ENCODE measurements at regions not wholly inside any gene's neighbourhood (a gene's known extent, or its start where the extent isn't known, plus 50 kb on each side); places are given as distances from the start of the nearest gene placed in this dataset.

- no peak for DNase-seq (ENCODE audit: low read depth in 1 of 2, low spot score in 1 of 2)
- Histone ChIP-seq H3K27me3 (ENCODE audit: insufficient read depth, poor library complexity, severe bottlenecking) (no peaks in the 10 kb centered on the region), H3K4me3 (replicated peaks; ENCODE audit: insufficient read depth, low read length) (no peak overlapping the region), H3K27ac (replicated peaks) (no peak overlapping the region)
- no peak for TF ChIP-seq POLR2AphosphoS5 (IDR thresholded peaks at IDR 0.05; ENCODE audit: low read depth)
- TF ChIP-seq, protein P1, sequence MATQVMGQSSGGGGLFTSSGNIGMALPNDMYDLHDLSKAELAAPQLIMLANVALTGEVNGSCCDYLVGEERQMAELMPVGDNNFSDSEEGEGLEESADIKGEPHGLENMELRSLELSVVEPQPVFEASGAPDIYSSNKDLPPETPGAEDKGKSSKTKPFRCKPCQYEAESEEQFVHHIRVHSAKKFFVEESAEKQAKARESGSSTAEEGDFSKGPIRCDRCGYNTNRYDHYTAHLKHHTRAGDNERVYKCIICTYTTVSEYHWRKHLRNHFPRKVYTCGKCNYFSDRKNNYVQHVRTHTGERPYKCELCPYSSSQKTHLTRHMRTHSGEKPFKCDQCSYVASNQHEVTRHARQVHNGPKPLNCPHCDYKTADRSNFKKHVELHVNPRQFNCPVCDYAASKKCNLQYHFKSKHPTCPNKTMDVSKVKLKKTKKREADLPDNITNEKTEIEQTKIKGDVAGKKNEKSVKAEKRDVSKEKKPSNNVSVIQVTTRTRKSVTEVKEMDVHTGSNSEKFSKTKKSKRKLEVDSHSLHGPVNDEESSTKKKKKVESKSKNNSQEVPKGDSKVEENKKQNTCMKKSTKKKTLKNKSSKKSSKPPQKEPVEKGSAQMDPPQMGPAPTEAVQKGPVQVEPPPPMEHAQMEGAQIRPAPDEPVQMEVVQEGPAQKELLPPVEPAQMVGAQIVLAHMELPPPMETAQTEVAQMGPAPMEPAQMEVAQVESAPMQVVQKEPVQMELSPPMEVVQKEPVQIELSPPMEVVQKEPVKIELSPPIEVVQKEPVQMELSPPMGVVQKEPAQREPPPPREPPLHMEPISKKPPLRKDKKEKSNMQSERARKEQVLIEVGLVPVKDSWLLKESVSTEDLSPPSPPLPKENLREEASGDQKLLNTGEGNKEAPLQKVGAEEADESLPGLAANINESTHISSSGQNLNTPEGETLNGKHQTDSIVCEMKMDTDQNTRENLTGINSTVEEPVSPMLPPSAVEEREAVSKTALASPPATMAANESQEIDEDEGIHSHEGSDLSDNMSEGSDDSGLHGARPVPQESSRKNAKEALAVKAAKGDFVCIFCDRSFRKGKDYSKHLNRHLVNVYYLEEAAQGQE (IDR thresholded peaks at IDR 0.05; ENCODE audit: insufficient replicate concordance, low read depth) = no peak
- TF ChIP-seq, protein P2, sequence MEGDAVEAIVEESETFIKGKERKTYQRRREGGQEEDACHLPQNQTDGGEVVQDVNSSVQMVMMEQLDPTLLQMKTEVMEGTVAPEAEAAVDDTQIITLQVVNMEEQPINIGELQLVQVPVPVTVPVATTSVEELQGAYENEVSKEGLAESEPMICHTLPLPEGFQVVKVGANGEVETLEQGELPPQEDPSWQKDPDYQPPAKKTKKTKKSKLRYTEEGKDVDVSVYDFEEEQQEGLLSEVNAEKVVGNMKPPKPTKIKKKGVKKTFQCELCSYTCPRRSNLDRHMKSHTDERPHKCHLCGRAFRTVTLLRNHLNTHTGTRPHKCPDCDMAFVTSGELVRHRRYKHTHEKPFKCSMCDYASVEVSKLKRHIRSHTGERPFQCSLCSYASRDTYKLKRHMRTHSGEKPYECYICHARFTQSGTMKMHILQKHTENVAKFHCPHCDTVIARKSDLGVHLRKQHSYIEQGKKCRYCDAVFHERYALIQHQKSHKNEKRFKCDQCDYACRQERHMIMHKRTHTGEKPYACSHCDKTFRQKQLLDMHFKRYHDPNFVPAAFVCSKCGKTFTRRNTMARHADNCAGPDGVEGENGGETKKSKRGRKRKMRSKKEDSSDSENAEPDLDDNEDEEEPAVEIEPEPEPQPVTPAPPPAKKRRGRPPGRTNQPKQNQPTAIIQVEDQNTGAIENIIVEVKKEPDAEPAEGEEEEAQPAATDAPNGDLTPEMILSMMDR (IDR thresholded peaks at IDR 0.05; ENCODE audit: insufficient read depth, low read length) = no peak
- TF ChIP-seq SPI1 (IDR thresholded peaks at IDR 0.05; ENCODE audit: borderline replicate concordance, low read depth) = no peak
- TF ChIP-seq GABPA (IDR thresholded peaks at IDR 0.05; ENCODE audit: low read depth) = no peak
Measured at GRCh38 chr13:48153186-48153585, 58.3 kb upstream of the MED4 start.

DNA sequence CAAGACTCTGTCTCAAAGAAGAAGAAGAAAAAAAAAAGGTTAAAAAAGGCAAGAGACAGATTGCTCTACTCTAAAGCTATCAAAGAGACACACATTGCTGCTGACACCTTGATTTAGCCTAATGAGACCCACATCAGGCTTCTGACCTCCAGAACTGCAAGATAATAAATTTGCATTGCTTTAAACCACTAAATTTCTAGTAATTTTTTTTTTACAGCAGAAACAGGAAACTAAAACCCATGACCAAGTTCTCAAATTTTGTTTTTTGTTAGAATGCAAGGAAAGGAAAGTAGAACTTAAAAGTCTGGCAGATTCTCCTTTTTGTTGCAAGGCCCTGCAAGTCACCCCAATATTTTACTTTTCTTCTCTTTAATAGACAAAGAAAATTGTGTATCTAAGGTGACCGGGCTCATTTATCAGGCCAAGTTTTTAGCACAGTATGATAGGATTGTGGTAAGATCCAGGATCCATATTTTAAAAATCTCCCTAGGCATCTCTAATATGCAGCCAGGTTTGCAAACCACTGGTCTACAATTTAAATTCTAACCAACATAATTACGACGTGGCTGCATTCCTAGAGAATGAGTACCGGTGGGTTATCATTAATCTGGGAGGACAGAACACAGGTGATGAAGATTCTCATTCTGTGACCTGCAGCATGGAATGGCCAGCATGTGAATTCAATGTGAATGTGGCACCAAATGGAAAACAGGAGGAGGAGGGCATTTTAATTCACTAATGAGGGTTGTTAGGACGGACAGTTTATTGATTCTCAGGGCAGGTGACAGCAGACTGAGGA, 56.7 kb upstream of the MED4 start:
- no peaks in the 10 kb centered on the region for H3K27me3 ChIP-seq (ENCODE audit: insufficient read depth, poor library complexity, severe bottlenecking)
- no peak for DNase-seq (ENCODE audit: low read depth in 1 of 2, low spot score in 1 of 2)
- no peak for TF ChIP-seq POLR2AphosphoS5 (IDR thresholded peaks at IDR 0.05; ENCODE audit: low read depth)
- TF ChIP-seq, protein P2 (IDR thresholded peaks at IDR 0.05; ENCODE audit: insufficient read depth, low read length) = no peak
- TF ChIP-seq, protein P1 (IDR thresholded peaks at IDR 0.05; ENCODE audit: insufficient replicate concordance, low read depth) = no peak
- H3K4me3 ChIP-seq (replicated peaks; ENCODE audit: insufficient read depth, low read length) = no peak overlapping the region
- H3K27ac ChIP-seq (replicated peaks) = peak overlapping the region; percentile 22

DNA sequence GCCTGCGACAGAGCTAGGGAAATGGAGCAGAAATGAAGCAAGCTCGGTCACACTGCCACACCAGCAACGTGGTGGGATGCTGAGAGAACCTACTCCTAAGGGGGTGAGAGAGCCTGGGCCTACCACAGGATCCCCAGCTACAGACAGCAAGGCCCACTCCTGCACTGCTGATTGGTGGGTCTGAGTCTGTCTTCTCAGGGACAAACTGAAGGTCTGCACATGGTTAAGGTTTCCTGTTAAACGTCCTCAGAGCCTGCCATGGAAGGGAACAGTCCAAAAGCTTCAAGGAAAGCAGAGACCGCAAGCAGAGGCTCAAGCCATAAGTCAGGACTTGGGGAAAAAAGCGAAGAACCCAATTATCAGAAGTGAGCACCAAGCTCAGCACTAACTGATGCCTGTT, 53.5 kb upstream of the MED4 start:
- H3K4me3 ChIP-seq (replicated peaks; ENCODE audit: insufficient read depth, low read length) = no peak overlapping the region
- H3K27me3 ChIP-seq (ENCODE audit: insufficient read depth, poor library complexity, severe bottlenecking) = no peaks in the 10 kb centered on the region
- no peak overlapping the region for H3K27ac ChIP-seq (replicated peaks)
- no peak for DNase-seq (ENCODE audit: low read depth in 1 of 2, low spot score in 1 of 2)
- TF ChIP-seq POLR2AphosphoS5 (IDR thresholded peaks at IDR 0.05; ENCODE audit: low read depth) = no peak
- TF ChIP-seq, protein P2 (IDR thresholded peaks at IDR 0.05; ENCODE audit: insufficient read depth, low read length) = no peak
- TF ChIP-seq SPI1 (IDR thresholded peaks at IDR 0.05; ENCODE audit: borderline replicate concordance, low read depth) = no peak
- TF ChIP-seq GABPA (IDR thresholded peaks at IDR 0.05; ENCODE audit: low read depth) = no peak
- TF ChIP-seq, protein P1 (IDR thresholded peaks at IDR 0.05; ENCODE audit: insufficient replicate concordance, low read depth) = no peak
